ENCODE measurements at regions not wholly inside any gene's neighbourhood (a gene's known extent, or its start where the extent isn't known, plus 50 kb on each side); places are given as distances from the start of the nearest gene placed in this dataset.
"Not testable (repeated sequence)": the region's sequence is repeated elsewhere in the genome, so short reads cannot be mapped to it uniquely, and the experiment has no call there.

GRCh38 chr6:80411486-80411885 lies 305.0 kb downstream of the BCKDHB start:
- Histone ChIP-seq H3K36me3 (replicated peaks; ENCODE audit: insufficient read depth, low read depth) (no peaks in the 10 kb centered on the region), H3K9me2 (replicated peaks; ENCODE audit: insufficient read depth) (no peaks in the 10 kb centered on the region), H3K4me2 (no peak overlapping the region), H4K20me1 (ENCODE audit: insufficient read depth, poor library complexity, severe bottlenecking) (no peaks in the 10 kb centered on the region), H3K79me2 (no peaks in the 10 kb centered on the region), H3K4me3 (no peak overlapping the region), H3K27ac (no peak overlapping the region), H3K27me3 (no peaks in the 10 kb centered on the region), H3K4me1 (ENCODE audit: insufficient read depth) (no peaks in the 10 kb centered on the region), H3K9me3 (ENCODE audit: low read depth) (peaks cover 3% of the 10 kb centered on the region), H2AFZ (no peak overlapping the region)
- TF ChIP-seq EZH2phosphoT487 (IDR thresholded peaks at IDR 0.05; ENCODE audit: low read depth, severe bottlenecking, unreplicated experiment): no peak
- no peak for TF ChIP-seq EZH2 (IDR thresholded peaks at IDR 0.05; ENCODE audit: borderline replicate concordance)
- no peak for TF ChIP-seq CTCF (IDR thresholded peaks at IDR 0.05; ENCODE audit: poor library complexity)
- 93% methylated on average over 8 of the region's 8 CpGs for WGBS (ENCODE audit: low lambda C conversion rate, missing lambda C conversion rate)
- DNase-seq (ENCODE audit: low spot score): no peak

- 91% methylated on average over 2 of the region's 2 CpGs for WGBS (ENCODE audit: low lambda C conversion rate, missing lambda C conversion rate)
- H2AFZ ChIP-seq; H3K9me3 ChIP-seq (ENCODE audit: low read depth); H3K4me3 ChIP-seq; DNase-seq (ENCODE audit: low spot score); H3K27me3 ChIP-seq; H3K4me2 ChIP-seq; H3K36me3 ChIP-seq (replicated peaks; ENCODE audit: insufficient read depth, low read depth); H3K27ac ChIP-seq; H3K4me1 ChIP-seq (ENCODE audit: insufficient read depth); H4K20me1 ChIP-seq (ENCODE audit: insufficient read depth, poor library complexity, severe bottlenecking); H3K9me2 ChIP-seq (replicated peaks; ENCODE audit: insufficient read depth); H3K79me2 ChIP-seq: not testable (repeated sequence)
Measured at GRCh38 chr6:80407976-80408375, 301.5 kb downstream of the BCKDHB start.

- peaks cover 5% of the 10 kb centered on the region for H3K9me3 ChIP-seq (ENCODE audit: low read depth)
- no peaks in the 10 kb centered on the region for H3K36me3 ChIP-seq (replicated peaks; ENCODE audit: insufficient read depth, low read depth)
- no peak overlapping the region for H2AFZ ChIP-seq
- no peaks in the 10 kb centered on the region for H3K79me2 ChIP-seq
- TF ChIP-seq EZH2phosphoT487 (IDR thresholded peaks at IDR 0.05; ENCODE audit: low read depth, severe bottlenecking, unreplicated experiment): no peak
- no peak for TF ChIP-seq CTCF (IDR thresholded peaks at IDR 0.05; ENCODE audit: poor library complexity)
- no peak for TF ChIP-seq EZH2 (IDR thresholded peaks at IDR 0.05; ENCODE audit: borderline replicate concordance)
- no peak overlapping the region for H3K4me2 ChIP-seq
- WGBS (ENCODE audit: low lambda C conversion rate, missing lambda C conversion rate): 96% methylated on average over 1 of the region's 1 CpG
- H3K27ac ChIP-seq: no peak overlapping the region
- no peaks in the 10 kb centered on the region for H3K27me3 ChIP-seq
- H3K9me2 ChIP-seq (replicated peaks; ENCODE audit: insufficient read depth): no peaks in the 10 kb centered on the region
- H3K4me3 ChIP-seq: no peak overlapping the region
- H4K20me1 ChIP-seq (ENCODE audit: insufficient read depth, poor library complexity, severe bottlenecking): no peaks in the 10 kb centered on the region
- no peak for DNase-seq (ENCODE audit: low spot score)
- H3K4me1 ChIP-seq (ENCODE audit: insufficient read depth): no peaks in the 10 kb centered on the region
Measured at GRCh38 chr6:80404889-80405288, 298.4 kb downstream of the BCKDHB start.

- Histone ChIP-seq H3K4me3 (no peak overlapping the region), H3K9me2 (replicated peaks; ENCODE audit: insufficient read depth) (no peaks in the 10 kb centered on the region), H3K79me2 (no peaks in the 10 kb centered on the region), H3K27ac (no peak overlapping the region), H3K27me3 (no peaks in the 10 kb centered on the region), H3K4me1 (ENCODE audit: insufficient read depth) (no peaks in the 10 kb centered on the region), H4K20me1 (ENCODE audit: insufficient read depth, poor library complexity, severe bottlenecking) (no peaks in the 10 kb centered on the region), H3K9me3 (ENCODE audit: low read depth) (peaks cover 5% of the 10 kb centered on the region), H3K4me2 (no peak overlapping the region), H3K36me3 (replicated peaks; ENCODE audit: insufficient read depth, low read depth) (no peaks in the 10 kb centered on the region), H2AFZ (no peak overlapping the region)
- DNase-seq (ENCODE audit: low spot score): no peak
- TF ChIP-seq EZH2 (IDR thresholded peaks at IDR 0.05; ENCODE audit: borderline replicate concordance) (no peak), EZH2phosphoT487 (IDR thresholded peaks at IDR 0.05; ENCODE audit: low read depth, severe bottlenecking, unreplicated experiment) (no peak), CTCF (IDR thresholded peaks at IDR 0.05; ENCODE audit: poor library complexity) (no peak)
- WGBS (ENCODE audit: low lambda C conversion rate, missing lambda C conversion rate): 93% methylated on average over 1 of the region's 1 CpG
Measured at GRCh38 chr6:80403365-80403764, 296.9 kb downstream of the BCKDHB start.

Data from hepatocyte (in vitro differentiated cells).